HG03469 (cell line): ENCODE measurements at regions not wholly inside any gene's neighbourhood (a gene's known extent, or its start where the extent isn't known, plus 50 kb on each side); places are given as distances from the start of the nearest gene placed in this dataset.
"Not testable (repeated sequence)": the region's sequence is repeated elsewhere in the genome, so short reads cannot be mapped to it uniquely, and the experiment has no call there.

ENCODE experiments used
- ATAC-seq: cut with Tn5 transposase; IDR thresholded peaks from one replicate; pipeline ENCODE4 v1.9.1; 2021; ENCODE audit warnings: mild to moderate bottlenecking, moderate library complexity, moderate number of reproducible peaks; ENCODE audit not compliant: unreplicated experiment

GRCh38 chr5:102154791-102155605 lies 141.1 kb downstream of the SLCO4C1 start:
- not testable (repeated sequence) for ATAC-seq

GRCh38 chr5:102154291-102154690 lies 141.8 kb downstream of the SLCO4C1 start:
- no peak for ATAC-seq

- ATAC-seq, result peak; percentile 76
These were observed 142.9 kb downstream of the SLCO4C1 start for GRCh38 chr5:102153003-102153759.

GRCh38 chr5:102139029-102139428 lies 157.1 kb downstream of the SLCO4C1 start:
- no peak for ATAC-seq

GRCh38 chr5:102138243-102138653 lies 157.8 kb downstream of the SLCO4C1 start:
- no peak for ATAC-seq

- ATAC-seq, result no peak
These were observed 165.2 kb downstream of the SLCO4C1 start for GRCh38 chr5:102130890-102131289.

GRCh38 chr5:102130386-102130785 lies 165.7 kb downstream of the SLCO4C1 start:
- no peak for ATAC-seq

GRCh38 chr5:102119252-102119651 lies 176.8 kb downstream of the SLCO4C1 start:
- no peak for ATAC-seq

GRCh38 chr5:102115736-102116135 lies 180.3 kb downstream of the SLCO4C1 start:
- no peak for ATAC-seq

- no peak for ATAC-seq
These were observed 181.5 kb downstream of the SLCO4C1 start for GRCh38 chr5:102114525-102115069.

GRCh38 chr5:102107865-102108264 lies 188.2 kb downstream of the SLCO4C1 start:
- ATAC-seq, result no peak

GRCh38 chr5:102106599-102106998 lies 189.5 kb downstream of the SLCO4C1 start:
- no peak for ATAC-seq

GRCh38 chr5:102099766-102100331 lies 196.2 kb downstream of the SLCO4C1 start:
- ATAC-seq, result no peak

- not testable (repeated sequence) for ATAC-seq
These were observed 197.0 kb downstream of the SLCO4C1 start for GRCh38 chr5:102099083-102099482.

GRCh38 chr5:102098606-102099005 lies 197.5 kb downstream of the SLCO4C1 start:
- not testable (repeated sequence) for ATAC-seq

GRCh38 chr5:102090770-102091169 lies 205.3 kb downstream of the SLCO4C1 start:
- no peak for ATAC-seq

GRCh38 chr5:102089883-102090282 lies 206.2 kb downstream of the SLCO4C1 start:
- ATAC-seq, result no peak

- ATAC-seq, result no peak
These were observed 208.2 kb downstream of the SLCO4C1 start for GRCh38 chr5:102087906-102088305.

GRCh38 chr5:102080288-102080687 lies 215.8 kb downstream of the SLCO4C1 start:
- no peak for ATAC-seq

GRCh38 chr5:102077920-102078319 lies 218.2 kb downstream of the SLCO4C1 start:
- ATAC-seq, result no peak

- no peak for ATAC-seq
These were observed 226.1 kb downstream of the SLCO4C1 start for GRCh38 chr5:102069974-102070373.
